Stimulated activated CD4-positive, alpha-beta T cell treated with anti-CD3 and anti-CD28 coated beads, Interleukin-1b, Interleukin-23, amount 100 ng/mL, for 1 hour (primary cell): ENCODE measurements at regions not wholly inside any gene's neighbourhood (a gene's known extent, or its start where the extent isn't known, plus 50 kb on each side); places are given as distances from the start of the nearest gene placed in this dataset.
"Not testable (repeated sequence)": the region's sequence is repeated elsewhere in the genome, so short reads cannot be mapped to it uniquely, and the experiment has no call there.

Experiments used
- DNase-seq, 2 donors: peaks; one replicate each; pipeline ENCODE4 v3.0.0-alpha.2; 2020; ENCODE audit warnings: low read depth in 2 of 2

DNA sequence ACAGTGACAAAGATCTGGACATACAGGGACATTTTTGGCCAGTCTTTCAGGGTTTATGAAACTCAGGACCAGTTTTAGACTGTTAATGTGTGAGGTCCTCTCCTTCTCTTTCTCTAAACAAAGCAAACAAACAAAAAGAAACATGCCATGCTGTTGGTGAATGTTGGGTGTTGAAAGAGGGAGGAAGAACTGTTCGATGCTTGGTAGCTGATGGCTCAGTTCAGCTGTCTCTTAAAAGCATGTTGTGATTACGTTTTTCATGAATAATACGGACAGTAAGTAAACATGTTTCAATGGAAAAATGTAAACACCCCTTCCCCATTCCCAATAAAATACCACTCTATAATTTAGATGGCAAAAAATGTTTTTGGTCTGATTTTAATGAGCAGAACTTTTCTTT, 219.1 kb downstream of the SEC23IP start:
- no peak for DNase-seq

DNA sequence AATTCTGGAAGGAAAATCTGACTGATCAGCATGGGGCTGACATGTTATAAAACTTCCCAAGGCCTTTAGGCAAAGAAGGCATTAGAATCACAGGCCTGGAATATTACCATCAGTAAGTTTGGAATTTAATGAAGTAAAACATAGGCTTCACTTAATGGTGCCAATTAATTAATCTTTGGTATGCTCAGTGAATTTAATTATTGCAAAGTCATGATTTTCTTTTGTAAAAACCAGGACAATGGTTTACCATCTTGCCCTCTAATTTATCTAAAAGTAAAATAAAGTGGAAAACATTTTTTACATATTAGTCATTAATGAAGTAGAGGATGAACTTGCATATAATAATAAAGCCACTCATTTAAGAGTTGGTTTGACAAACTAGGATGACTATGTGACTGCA, 220.3 kb downstream of the SEC23IP start:
- no peak for DNase-seq

DNA sequence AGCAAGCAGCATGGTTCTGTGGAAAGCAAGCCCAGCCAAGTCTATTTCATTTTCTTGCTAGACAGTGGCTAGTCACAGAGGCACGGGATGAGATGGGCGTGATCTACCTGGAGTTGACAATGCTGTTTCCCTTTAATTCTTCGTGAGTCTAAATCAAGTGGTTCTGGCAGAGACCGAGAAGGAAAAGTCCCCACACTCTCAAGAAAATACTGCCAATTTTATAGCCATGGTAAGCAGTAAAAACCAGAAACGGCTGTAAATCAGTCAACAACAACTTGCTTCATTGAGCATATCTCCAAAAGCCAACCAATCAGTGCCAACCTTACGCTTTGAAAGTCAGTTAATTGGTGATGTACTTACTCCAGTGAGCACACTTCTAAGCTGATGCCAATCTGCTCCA, 223.4 kb downstream of the SEC23IP start:
- no peak for DNase-seq

DNA sequence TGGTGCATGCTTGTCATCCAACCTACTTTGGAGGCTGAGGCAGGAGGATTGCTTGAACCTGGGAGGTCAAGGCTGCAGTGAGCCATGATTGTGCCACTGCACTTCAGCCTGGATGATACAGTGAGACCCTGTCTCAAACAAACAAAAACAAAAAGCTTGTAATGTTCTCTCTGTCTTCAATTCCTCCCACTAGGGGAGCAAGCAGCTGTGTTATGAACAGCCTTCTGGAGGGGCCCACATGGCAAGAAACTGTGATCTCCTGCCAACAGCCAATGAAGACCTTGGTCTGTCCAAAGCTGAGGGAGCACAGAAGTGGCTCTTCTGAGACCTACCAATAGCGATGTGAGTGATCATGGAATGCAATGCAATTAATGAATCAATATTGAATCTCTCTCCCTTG, 229.2 kb downstream of the SEC23IP start:
- no peak for DNase-seq

DNA sequence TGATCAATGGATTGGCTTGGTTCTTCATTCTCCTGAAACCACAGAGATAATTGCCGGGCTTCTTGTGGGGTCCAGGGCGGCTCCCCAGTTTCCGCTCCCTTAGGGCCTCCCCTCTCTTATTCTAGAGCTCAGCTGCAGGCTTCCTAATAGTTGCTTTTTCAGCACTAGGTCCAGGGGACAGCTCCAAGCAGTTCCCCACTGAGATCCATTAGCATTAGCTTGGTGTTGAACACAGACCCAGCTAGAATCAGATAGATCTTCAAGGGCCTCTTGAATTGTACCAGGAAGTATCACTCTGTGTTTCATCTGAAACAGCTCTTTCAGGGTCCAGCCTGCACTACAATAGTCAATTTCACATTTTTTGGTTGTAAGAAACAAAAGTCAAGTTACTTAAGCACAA, 238.7 kb downstream of the SEC23IP start:
- DNase-seq = no peak

DNA sequence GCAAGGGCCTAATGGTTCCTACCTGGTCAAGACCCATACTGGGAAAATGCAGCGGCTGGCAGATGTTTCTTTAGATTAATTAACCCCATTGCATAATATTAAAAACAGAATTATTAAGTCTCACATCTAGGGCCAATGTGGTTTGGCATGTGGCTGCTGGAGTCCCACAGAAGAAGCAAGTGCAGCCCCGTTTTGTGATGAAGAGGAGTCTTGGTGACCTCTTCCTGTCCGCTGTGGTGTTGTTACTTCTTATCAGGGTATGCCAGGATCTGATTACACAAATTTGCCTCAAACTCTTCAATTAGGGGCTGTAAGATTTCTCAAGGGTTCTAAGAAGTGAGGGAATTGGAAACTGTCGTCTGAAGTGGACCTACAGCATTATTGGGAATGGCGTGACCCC, 240.3 kb downstream of the SEC23IP start:
- no peak for DNase-seq

DNA sequence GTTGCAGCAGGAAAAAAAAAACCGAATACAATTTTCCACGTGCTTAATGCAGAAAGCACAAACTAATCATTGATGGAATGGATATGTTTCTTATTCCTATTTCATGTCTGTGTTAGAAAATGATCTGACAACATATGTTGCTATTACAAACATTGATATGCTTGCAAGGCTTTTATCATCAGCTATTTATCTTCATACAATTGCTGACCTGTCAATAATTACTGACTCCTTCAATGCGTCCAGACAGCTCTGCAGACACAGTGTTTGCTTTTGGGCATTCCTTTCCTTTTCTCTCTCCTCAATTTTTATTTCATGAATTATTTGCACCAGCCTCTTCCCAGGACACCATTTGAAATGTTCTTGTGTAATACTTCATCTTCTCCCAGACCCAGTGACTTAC, 246.2 kb downstream of the SEC23IP start:
- no peak for DNase-seq

DNA sequence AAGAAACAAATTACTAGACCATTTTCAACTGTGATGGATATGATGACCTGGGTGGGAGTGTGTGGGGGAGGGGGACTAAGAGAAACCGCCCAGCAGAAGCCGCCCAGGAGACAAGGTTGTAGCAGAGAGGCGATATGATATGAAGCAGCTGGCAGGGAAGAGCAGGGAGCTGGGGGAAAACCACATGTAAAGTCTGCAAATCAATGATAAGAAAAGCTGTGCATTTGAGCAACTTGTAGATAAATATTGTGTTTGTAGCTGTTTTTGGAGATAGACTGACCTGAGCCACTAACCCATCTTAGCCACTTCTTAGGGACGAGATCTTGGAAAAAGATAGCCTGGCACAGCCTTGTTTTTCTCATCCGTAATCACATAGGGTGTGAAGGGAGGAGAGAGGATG, 252.6 kb downstream of the SEC23IP start:
- DNase-seq = no peak

DNA sequence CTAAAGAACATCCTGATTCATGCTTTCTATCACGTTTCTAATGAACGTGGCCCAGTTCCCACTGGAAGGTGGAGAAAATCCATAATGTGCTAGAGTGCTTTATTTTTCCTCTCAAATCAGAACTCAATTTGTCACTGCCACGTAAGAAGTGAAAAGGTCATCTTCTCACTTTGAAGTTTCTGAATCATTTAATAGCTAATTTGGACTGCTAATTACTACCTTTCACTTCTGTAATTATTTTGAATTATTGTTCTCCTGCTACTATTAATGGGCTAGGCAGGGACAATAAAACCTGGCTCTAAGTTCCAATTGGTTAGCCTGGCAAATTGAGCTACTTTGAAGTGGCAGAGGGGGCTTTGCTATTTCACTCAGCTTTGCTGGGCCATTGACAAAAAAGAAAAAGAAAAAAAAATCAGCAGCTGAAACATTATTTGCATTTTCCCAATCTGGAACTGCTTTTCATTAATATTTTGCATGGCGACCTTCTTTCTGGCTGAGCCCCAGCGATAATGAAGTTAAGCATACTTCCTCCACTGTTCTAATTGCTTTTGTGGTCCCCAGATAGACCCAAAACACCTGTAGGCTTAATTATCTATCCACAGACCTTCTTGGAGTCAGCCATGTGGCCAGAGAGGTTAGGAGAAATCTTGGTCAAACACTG, 264.2 kb downstream of the SEC23IP start:
- no peak for DNase-seq

DNA sequence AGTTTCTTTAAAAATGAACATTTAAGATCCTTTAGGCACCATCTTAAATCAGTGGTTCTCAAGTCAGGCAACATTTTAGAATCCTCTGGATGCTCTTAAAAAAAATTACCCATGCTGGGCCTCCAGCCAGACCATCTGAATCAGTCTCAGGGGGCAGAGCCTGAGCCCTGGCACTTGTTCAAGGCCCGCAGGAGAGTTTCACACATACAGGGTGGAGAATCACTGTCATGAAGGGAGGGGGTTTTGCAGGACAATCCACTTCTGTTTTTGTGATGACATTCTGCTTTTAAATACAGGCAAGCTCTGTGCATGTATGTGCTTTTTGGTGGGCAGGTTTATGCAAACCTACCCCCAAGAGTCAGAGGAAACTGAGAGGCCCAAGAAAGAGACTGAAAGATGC, 268.6 kb downstream of the SEC23IP start:
- DNase-seq = no peak

DNA sequence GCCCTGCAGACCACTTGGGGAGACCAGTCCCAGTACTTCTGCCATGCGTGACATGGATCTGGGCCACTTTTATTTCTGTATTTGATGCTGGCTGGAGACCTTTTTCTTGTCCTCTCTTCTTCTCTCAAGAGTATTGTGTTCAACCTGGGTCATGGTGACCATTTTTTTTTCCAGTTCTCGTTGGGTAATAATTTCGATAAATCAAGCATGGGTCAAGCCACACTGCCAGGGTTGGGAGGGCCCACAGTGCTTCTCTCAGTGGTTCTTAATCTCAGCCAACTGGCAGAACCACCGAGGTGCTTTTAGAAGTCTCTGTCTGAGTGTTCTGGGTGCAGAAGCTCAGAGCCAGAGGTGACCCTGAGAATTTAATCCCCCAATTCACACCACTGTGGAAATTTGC, 269.9 kb downstream of the SEC23IP start:
- no peak for DNase-seq

DNA sequence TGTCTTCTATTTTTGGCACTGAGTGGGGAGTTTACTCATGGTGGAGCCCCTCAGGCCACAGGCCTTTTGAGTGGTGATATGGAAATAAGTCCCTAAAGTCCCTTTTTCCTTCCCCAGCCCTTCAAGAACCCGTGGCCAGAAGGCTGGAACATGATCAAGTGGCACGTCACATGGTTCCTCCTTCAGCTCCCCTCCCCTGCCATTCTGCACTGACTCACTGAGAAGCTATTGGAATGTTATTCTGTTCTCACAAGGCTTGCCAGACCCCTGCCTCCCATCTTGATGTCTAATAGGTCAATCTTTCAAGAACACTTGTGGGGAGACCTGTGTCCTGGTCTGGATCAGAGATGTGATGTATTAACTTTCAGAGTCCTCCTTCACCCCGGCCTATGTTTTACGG, 279.8 kb downstream of the SEC23IP start:
- DNase-seq = no peak

DNA sequence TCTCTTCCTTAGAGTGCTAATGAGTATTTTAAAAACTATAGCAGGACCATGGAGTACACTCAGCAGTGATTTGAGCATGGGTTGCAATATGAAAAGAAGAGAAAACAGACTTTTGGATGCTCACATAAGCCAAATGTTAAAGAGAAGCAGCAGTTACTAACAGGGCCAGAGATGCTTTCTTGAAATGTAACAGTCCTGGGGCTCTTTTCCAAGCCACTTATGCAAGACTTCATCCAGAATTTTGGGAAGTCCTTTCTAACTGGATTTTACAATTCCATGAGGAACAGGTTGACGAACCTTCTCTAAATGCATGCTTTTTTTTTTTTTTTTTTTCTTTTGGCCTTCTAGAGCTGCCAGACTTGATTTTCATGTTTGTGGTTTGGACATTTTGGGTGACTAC, 282.0 kb downstream of the SEC23IP start:
- DNase-seq = no peak

DNA sequence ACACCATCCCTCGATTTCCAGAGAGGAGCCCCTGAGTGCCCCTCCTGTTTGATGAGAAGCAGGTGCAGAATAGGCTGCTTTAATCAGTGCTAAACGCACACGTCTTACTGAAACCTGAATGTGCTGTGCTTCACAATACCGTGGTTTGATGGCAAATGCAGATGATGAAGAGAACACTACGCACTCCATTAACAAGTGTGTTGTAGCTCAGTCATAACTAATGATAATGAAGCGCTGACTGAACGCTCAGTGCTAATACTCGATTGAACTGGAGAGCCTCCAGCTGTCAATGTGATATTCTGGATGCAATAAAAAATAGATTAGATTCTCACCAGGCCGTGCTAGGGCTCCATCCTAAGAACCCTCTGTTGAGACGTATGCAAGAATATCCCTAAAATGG, 279.7 kb upstream of the PLPP4 start:
- no peak for DNase-seq

DNA sequence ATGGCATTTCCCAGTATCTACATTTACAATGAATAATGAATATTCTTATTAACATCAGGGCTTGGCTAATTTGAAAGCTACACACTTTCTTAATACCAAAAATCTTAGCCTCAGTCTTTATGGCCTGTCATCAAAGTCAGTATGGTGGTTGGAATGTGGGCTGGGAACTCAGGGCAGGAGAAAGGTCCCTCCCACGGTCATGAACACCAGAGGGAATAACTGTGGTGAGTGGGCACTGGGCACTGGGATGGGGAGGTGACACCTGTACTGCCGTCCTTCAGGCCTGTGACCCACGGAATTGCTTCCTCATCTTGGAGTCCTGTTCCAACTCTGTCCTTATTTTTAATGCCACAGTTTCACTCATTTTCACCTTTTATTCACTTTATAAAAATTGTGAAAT, 276.9 kb upstream of the PLPP4 start:
- no peak for DNase-seq

DNA sequence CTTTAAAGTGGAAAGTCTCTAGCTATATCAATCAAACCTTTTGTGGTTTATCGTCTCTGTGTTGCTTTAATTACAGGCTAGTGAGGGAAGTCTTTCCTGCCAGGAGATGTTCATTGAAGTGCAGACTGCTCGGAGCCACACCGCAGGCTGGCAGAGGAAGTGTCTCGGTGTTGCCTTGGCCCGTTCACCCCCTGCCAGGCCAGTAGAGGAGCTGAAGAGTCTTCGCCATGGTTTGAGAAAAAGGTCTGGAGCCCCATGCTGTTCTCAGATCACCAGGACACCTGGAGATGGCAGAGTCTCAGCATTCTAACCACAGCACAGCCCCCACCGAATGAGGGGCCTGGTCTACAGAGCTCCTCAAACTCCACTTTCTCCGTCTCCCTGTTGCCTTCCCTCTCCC, 275.9 kb upstream of the PLPP4 start:
- no peak for DNase-seq

DNA sequence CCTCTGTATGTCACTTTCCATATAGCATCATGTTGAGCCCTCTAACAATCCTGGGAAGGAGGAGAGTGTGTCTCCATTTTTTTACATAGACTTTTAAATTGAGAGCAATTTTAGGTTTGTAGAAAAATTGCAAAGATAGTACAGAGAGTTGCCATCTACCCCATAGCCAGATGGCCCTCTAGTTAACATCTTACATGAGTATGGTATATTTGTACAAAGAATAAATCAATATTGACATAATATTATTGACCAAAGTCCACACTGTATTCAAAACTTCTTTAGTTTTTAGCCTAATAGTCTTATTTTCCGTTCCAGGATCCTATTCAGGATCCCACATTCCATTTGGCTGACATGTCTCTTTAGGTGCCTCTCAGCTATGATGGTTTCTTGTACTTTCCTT, 274.6 kb upstream of the PLPP4 start:
- DNase-seq = no peak

DNA sequence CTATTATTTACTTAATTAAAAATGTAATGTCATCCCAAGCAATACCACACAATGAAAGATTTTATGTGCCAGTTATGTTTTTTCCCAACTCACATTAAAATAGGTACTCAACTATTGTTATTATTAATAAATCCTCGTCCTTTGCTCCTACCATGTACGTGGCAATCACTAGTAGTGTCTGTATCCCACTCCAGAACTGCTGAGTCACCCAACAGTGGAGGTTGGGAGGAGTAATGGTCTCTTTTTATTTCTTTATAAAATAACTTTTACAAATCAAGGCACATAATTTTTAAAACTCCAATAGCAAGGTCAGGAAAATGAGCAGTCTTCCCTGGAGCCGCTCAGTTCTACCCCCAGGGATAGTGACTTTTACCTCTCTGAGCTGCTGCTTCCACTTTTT, 273.5 kb upstream of the PLPP4 start:
- DNase-seq = no peak

DNA sequence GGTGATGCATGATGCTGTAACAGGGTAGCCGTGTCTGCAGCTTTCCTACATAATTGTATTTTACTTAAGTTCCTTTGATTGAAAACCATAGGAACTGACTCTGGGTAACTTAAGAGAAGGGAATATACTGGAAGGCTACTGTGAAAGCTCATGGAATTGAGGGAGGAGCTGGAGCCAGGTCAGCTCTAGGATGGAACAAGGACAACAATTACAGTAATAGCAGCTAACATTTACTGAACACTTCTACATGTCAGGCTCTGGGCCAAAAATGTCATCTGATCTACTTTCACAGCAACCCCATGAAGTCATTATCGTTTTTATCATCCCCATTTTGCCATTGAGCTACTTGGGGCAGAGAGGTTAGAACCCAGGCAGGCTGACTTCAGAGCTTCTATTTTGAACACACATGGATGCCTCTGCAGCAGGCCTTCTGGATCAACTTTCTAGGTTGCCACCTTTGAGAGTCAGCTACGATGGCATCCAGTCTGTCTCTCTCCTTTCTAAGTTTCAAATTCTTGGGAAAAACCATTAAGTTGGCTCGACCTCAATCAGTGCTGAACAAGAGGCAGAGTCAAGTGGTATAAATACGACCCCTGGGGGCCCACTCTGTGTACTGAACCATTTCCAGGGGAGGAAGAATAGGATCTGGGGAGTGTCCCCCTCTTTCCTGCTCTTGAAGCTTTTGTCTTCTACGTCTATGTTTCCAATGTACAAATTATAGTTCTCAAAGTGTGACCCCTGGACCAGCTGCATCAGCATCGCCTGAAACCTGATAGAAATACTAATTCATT, 272.3 kb upstream of the PLPP4 start:
- DNase-seq = no peak

DNA sequence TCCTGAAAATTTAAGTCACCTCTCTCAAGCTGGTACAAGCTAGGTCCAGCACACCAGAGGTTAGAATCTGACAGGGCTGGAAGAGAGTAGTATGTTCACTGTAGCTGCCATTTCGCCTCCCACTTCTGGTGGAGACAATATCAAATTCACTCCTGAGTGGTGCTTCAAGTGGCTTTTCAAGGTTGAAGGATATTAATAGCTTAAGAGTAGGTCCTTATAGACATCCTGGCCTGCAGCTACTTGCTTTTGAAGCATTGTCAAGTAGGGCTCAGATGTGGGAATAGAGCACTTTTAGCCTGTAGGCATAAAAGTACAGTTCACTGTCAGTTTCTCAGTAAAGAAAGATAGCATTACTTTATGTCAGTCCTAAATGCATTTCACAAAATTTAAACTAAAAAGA, 270.5 kb upstream of the PLPP4 start:
- DNase-seq = no peak

DNA sequence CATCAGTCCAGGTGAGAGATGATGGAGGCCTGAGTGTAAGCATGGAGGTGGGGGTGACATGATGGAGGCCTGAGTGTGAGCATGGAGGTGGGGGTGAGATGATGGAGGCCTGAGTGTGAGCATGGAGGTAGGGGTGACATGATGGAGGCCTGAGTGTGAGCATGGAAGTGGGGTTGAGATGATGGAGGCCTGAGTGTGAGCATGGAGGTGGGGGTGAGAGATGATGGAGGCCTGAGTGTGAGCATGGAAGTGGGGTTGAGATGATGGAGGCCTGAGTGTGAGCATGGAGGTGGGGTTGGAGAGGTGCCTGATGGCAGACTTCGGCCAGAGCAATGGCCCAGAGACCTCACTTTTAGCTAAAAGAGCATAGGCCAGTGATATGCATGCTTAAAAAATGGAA, 269.9 kb upstream of the PLPP4 start:
- not testable (repeated sequence) for DNase-seq

DNA sequence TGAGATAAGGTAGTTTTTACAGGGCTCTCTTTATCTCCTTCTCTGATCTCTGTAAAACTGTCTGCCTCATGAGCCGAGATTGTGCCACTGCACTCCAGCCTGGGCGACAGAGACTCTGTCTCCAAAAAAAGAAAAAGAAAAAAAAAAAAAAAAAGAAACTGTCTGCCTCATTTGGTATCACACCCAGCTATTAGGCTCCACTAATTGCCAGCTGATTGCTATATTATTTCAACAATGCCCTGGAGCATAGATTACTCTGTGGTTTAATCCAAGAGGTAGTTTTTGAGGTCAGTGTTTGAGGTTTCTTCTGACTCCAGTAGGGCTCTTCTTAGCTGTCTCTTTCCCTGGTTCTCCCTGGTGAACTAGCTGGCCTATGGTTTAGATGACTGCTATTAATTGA, 268.1 kb upstream of the PLPP4 start:
- no peak for DNase-seq

DNA sequence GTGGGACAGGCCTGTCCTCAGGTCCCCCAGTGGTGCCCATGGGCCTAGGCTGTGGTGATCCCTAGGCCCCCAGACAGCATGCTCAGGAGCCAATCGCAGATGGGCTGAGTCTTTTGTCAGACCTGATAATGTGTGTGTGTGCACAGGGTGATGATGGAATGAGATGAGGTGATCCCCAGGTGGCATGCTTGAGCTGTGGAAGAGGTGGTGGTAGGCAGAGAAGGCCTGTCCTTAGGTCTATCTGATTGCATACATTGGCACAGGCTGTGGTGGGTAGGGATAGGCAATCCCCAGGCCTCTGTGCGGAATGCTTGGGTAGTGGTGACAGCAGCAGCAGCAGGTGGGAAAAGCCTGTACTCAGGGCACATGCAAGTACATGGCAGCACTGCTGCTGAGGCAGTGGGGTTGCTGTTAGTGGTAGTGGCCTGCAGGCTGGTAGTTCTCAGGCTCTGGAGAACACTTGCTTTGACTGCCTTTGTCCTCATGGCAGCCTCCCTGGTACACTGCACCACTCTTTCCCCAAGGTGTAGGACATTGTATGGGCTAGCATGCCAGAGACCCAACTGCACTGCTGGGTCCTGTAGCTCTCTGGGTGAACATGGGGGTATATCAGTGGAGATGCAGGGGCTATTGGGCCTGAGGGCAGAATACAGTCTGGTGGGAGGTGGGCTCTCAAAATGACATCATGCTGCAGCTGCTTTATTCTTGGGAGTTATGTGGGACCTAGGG, 260.9 kb upstream of the PLPP4 start:
- no peak for DNase-seq
